Neural cell (in vitro differentiated cells): ENCODE measurements at regions not wholly inside any gene's neighbourhood (a gene's known extent, or its start where the extent isn't known, plus 50 kb on each side); places are given as distances from the start of the nearest gene placed in this dataset.
"Not testable (repeated sequence)": the region's sequence is repeated elsewhere in the genome, so short reads cannot be mapped to it uniquely, and the experiment has no call there.

Experiments
- MXI1 ChIP-seq: fragments of 450-650 bp; conservative IDR thresholded peaks from 2 replicates; pipeline ENCODE4 v1.6.1; 2014; ENCODE audit warnings: antibody characterized with exemption, mild to moderate bottlenecking; ENCODE audit not compliant: poor library complexity, severe bottlenecking
- POLR2AphosphoS5 ChIP-seq: IDR thresholded peaks from 2 replicates; pipeline ENCODE4 v1.6.1; 2012
- TAF1 ChIP-seq: IDR thresholded peaks from 2 replicates; pipeline ENCODE4 v1.6.1; 2012; ENCODE audit warnings: low read depth
- TF ChIP-seq, protein P1 (sequence below): fragments of 450-650 bp; IDR thresholded peaks from 2 replicates; pipeline ENCODE4 v1.5.1; 2014; ENCODE audit warnings: antibody characterized with exemption, mild to moderate bottlenecking, moderate library complexity; ENCODE audit not compliant: poor library complexity, severe bottlenecking

DNA sequence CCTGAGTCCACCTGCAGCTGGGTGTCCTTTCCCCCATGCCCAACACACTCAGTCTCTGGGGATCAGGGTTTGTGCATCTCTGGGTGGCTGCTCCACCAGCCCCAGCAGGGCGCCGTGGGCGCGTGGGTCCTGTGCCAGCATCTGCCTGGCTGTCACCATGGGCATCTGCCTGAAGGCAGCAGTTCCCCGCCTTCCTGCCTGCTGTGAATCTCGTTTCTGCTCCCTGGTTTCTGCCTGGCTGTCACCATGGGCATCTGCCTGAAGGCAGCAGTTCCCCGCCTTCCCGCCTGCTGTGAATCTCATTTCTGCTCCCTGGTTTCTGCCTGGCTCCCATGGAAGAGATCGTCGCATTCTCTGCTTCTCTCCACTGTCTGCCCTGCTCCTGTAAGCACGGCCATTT lies 201.2 kb downstream of the RTP5 start:
- TF ChIP-seq, protein P1, sequence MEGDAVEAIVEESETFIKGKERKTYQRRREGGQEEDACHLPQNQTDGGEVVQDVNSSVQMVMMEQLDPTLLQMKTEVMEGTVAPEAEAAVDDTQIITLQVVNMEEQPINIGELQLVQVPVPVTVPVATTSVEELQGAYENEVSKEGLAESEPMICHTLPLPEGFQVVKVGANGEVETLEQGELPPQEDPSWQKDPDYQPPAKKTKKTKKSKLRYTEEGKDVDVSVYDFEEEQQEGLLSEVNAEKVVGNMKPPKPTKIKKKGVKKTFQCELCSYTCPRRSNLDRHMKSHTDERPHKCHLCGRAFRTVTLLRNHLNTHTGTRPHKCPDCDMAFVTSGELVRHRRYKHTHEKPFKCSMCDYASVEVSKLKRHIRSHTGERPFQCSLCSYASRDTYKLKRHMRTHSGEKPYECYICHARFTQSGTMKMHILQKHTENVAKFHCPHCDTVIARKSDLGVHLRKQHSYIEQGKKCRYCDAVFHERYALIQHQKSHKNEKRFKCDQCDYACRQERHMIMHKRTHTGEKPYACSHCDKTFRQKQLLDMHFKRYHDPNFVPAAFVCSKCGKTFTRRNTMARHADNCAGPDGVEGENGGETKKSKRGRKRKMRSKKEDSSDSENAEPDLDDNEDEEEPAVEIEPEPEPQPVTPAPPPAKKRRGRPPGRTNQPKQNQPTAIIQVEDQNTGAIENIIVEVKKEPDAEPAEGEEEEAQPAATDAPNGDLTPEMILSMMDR = not testable (repeated sequence)
- not testable (repeated sequence) for TF ChIP-seq TAF1, POLR2AphosphoS5, MXI1
